Islet of Langerhans (tissue), 1 donor: ENCODE measurements at regions not wholly inside any gene's neighbourhood (a gene's known extent, or its start where the extent isn't known, plus 50 kb on each side); places are given as distances from the start of the nearest gene placed in this dataset.
"Not testable (repeated sequence)": the region's sequence is repeated elsewhere in the genome, so short reads cannot be mapped to it uniquely, and the experiment has no call there.

Source experiments
- FAIRE-seq: peaks from one replicate; lab custom pipeline; 2011; peaks lifted over from hg19 to GRCh38; lab: Jason Lieb, UNC

DNA sequence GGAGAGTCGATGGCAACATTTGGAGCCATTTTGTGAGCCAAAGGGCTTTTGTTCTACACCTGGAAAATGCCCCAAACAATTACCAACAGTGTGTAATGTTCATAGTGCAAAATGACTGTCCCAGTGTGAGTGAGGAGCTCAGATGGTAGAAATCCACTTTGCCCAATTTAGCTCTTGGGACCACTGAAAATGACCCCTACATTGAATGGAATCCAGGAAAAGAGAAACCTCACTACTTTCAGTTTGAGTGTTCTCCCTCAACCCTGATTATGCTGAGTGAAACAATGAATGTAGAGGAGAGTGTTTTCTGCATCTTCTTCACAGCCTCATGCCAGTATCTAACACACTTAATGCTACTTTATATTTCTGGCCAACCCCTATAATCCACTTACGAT is 84.9 kb upstream of the NRN1 start:
- FAIRE-seq = no peak

DNA sequence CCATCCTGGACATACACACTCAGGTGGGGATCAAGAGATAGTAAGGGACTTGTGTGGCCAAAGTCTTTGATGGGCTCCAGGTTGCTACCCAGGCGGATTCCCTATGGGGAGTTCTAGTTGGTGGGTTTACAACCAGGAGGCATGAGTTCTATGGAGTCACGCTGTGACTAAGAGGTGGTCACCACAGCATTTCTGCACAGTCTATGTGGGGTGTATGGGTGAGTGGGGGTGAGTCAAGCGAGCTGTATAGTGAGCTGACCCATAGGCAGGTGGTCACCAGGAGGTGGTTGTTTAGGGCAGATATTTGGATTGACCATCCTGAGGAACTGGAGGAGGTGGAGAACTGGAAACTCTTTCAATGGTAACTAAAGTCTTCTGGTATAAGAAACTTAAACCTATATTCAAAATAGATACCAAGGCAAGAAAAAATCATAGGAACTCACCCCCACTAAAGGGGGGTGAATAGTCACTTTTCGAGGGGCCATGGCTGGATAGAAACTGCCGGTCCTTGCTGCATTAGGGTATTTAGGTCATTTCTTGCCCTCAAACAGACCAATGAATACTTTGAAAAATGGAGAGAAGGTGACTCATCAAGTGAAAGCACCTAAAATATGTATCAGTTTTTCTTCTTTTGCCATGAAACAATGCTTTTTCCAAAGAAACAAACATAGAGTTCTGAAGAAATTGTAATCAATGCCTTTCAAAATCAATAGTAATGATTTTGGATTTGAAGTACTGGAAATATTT is 84.3 kb upstream of the NRN1 start:
- FAIRE-seq = no peak

GRCh38 chr6:6085928-6086668 is 79.4 kb upstream of the NRN1 start:
- no peak for FAIRE-seq

GRCh38 chr6:6080975-6081374 is 74.2 kb upstream of the NRN1 start:
- FAIRE-seq = no peak

DNA sequence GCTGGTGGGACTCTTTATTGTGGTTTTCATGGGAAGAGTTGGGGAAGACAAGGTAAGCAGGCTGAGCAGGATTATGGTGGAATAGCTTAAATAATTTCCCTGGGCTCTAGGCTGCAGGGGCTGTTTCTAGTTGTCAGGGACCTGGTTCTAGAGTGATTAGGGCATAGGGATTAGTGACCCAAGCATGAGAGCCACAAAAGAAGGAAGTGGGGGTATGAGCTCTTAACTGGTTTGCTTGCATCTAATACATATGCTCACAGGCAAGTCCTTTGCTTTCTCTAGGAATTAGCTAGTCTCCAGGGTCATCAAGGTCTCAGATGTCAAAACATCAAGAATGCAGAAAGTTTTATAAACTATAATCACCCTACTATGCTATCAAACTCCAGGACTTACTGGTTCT is 67.5 kb upstream of the NRN1 start:
- FAIRE-seq = no peak

GRCh38 chr6:6068157-6068556 is 61.4 kb upstream of the NRN1 start:
- FAIRE-seq = not testable (repeated sequence)

- no peak for FAIRE-seq
Measured at GRCh38 chr6:6058054-6058444, 51.3 kb upstream of the NRN1 start.

- FAIRE-seq = peak; percentile 24
Measured at GRCh38 chr6:6057442-6058053, 50.8 kb upstream of the NRN1 start.
